ENCODE measurements at regions not wholly inside any gene's neighbourhood (a gene's known extent, or its start where the extent isn't known, plus 50 kb on each side); places are given as distances from the start of the nearest gene placed in this dataset.

DNA sequence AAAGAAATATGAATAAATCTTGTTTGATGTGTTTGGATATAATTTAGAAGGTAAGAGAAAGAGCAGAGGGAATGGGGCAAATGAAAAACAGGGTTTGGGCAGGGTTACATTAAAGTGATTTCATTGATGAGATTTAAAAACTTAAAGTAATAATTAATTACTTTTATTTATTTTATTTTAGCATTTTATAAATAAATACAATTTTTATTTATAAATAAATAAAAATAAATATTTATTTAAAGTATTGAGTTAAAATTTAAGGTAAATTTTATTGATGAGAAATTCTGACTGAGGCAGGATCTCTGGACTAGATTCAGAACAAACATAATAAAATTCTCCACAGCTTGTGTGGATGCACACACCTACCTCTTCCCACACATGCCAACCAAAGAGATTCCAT, 584.1 kb upstream of the BTBD3 start:
- TF ChIP-seq POLR2AphosphoS5 (IDR thresholded peaks at IDR 0.05; ENCODE audit: low read depth, low read length), result no peak
- TF ChIP-seq TAF1 (IDR thresholded peaks at IDR 0.05; ENCODE audit: borderline replicate concordance, insufficient read depth, low read length), result no peak
- TF ChIP-seq, protein P1, sequence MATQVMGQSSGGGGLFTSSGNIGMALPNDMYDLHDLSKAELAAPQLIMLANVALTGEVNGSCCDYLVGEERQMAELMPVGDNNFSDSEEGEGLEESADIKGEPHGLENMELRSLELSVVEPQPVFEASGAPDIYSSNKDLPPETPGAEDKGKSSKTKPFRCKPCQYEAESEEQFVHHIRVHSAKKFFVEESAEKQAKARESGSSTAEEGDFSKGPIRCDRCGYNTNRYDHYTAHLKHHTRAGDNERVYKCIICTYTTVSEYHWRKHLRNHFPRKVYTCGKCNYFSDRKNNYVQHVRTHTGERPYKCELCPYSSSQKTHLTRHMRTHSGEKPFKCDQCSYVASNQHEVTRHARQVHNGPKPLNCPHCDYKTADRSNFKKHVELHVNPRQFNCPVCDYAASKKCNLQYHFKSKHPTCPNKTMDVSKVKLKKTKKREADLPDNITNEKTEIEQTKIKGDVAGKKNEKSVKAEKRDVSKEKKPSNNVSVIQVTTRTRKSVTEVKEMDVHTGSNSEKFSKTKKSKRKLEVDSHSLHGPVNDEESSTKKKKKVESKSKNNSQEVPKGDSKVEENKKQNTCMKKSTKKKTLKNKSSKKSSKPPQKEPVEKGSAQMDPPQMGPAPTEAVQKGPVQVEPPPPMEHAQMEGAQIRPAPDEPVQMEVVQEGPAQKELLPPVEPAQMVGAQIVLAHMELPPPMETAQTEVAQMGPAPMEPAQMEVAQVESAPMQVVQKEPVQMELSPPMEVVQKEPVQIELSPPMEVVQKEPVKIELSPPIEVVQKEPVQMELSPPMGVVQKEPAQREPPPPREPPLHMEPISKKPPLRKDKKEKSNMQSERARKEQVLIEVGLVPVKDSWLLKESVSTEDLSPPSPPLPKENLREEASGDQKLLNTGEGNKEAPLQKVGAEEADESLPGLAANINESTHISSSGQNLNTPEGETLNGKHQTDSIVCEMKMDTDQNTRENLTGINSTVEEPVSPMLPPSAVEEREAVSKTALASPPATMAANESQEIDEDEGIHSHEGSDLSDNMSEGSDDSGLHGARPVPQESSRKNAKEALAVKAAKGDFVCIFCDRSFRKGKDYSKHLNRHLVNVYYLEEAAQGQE (IDR thresholded peaks at IDR 0.05; ENCODE audit: insufficient read depth in 1 of 2, low read depth in 2 of 2, low read length in 2 of 2), result no peak
- TF ChIP-seq SIN3A (IDR thresholded peaks at IDR 0.05; ENCODE audit: borderline replicate concordance, insufficient read depth, low read length), result no peak
- no peak for TF ChIP-seq FOXP2 (optimal IDR thresholded peaks at IDR 0.05; ENCODE audit: borderline replicate concordance, extremely low read depth, extremely low read length, insufficient read depth)
